Activated CD4-positive, CD25-positive, alpha-beta regulatory T cell (primary cell): ENCODE measurements at regions not wholly inside any gene's neighbourhood (a gene's known extent, or its start where the extent isn't known, plus 50 kb on each side); places are given as distances from the start of the nearest gene placed in this dataset.
"Not testable (repeated sequence)": the region's sequence is repeated elsewhere in the genome, so short reads cannot be mapped to it uniquely, and the experiment has no call there.

ENCODE experiments used
- DNase-seq, 4 experiments: peaks; one replicate each; lab custom pipeline; 2025; lab: John Stamatoyannopoulos, UW

GRCh38 chr10:81251457-81252115 is 623.4 kb upstream of the NRG3 start:
- DNase-seq, result no peak

- DNase-seq, result not testable (repeated sequence)
Measured at GRCh38 chr10:81264991-81265390, 610.0 kb upstream of the NRG3 start.

GRCh38 chr10:81270051-81270450 is 604.9 kb upstream of the NRG3 start:
- no peak for DNase-seq

GRCh38 chr10:81280497-81281479 is 594.2 kb upstream of the NRG3 start:
- DNase-seq, result no peak

- DNase-seq, result no peak
Measured at GRCh38 chr10:81288544-81288943, 586.5 kb upstream of the NRG3 start.

- DNase-seq, result no peak
Measured at GRCh38 chr10:81297292-81297691, 577.7 kb upstream of the NRG3 start.

- no peak for DNase-seq
Measured at GRCh38 chr10:81303656-81304055, 571.3 kb upstream of the NRG3 start.

- no peak for DNase-seq
Measured at GRCh38 chr10:81306971-81307782, 567.8 kb upstream of the NRG3 start.

- no peak for DNase-seq
Measured at GRCh38 chr10:81309041-81309552, 565.9 kb upstream of the NRG3 start.

GRCh38 chr10:81314471-81314870 is 560.5 kb upstream of the NRG3 start:
- DNase-seq, result no peak

- no peak for DNase-seq
Measured at GRCh38 chr10:81315026-81315425, 560.0 kb upstream of the NRG3 start.

GRCh38 chr10:81348003-81348402 is 527.0 kb upstream of the NRG3 start:
- no peak for DNase-seq

GRCh38 chr10:81367132-81367531 is 507.9 kb upstream of the NRG3 start:
- no peak for DNase-seq

- no peak for DNase-seq
Measured at GRCh38 chr10:81386817-81387216, 488.2 kb upstream of the NRG3 start.

- DNase-seq, result no peak
Measured at GRCh38 chr10:81403451-81403850, 471.5 kb upstream of the NRG3 start.

- no peak for DNase-seq
Measured at GRCh38 chr10:81405399-81405798, 469.6 kb upstream of the NRG3 start.

- DNase-seq, result no peak
Measured at GRCh38 chr10:81414038-81414437, 461.0 kb upstream of the NRG3 start.

- DNase-seq, result no peak
Measured at GRCh38 chr10:81426722-81427121, 448.3 kb upstream of the NRG3 start.

- no peak for DNase-seq
Measured at GRCh38 chr10:81428456-81429134, 446.4 kb upstream of the NRG3 start.

GRCh38 chr10:81439445-81439844 is 435.5 kb upstream of the NRG3 start:
- no peak for DNase-seq

GRCh38 chr10:81441624-81442023 is 433.4 kb upstream of the NRG3 start:
- not testable (repeated sequence) for DNase-seq
